ENCODE measurements at regions not wholly inside any gene's neighbourhood (a gene's known extent, or its start where the extent isn't known, plus 50 kb on each side); places are given as distances from the start of the nearest gene placed in this dataset.

GRCh38 chr11:112343368-112344039 is 82.8 kb upstream of the PLET1 start (continued):
- TF ChIP-seq, protein P1, sequence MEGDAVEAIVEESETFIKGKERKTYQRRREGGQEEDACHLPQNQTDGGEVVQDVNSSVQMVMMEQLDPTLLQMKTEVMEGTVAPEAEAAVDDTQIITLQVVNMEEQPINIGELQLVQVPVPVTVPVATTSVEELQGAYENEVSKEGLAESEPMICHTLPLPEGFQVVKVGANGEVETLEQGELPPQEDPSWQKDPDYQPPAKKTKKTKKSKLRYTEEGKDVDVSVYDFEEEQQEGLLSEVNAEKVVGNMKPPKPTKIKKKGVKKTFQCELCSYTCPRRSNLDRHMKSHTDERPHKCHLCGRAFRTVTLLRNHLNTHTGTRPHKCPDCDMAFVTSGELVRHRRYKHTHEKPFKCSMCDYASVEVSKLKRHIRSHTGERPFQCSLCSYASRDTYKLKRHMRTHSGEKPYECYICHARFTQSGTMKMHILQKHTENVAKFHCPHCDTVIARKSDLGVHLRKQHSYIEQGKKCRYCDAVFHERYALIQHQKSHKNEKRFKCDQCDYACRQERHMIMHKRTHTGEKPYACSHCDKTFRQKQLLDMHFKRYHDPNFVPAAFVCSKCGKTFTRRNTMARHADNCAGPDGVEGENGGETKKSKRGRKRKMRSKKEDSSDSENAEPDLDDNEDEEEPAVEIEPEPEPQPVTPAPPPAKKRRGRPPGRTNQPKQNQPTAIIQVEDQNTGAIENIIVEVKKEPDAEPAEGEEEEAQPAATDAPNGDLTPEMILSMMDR (IDR thresholded peaks at IDR 0.05; ENCODE audit: control extremely low read depth in 1 of 3, insufficient read depth in 1 of 3, low read depth in 1 of 3, low read length in 3 of 3), result no peak

Measured in H1 (cell line).